ENCODE measurements at regions not wholly inside any gene's neighbourhood (a gene's known extent, or its start where the extent isn't known, plus 50 kb on each side); places are given as distances from the start of the nearest gene placed in this dataset.

- TF ChIP-seq POLR2A (IDR thresholded peaks at IDR 0.05; ENCODE audit: low read length) (no peak), GATA1 (IDR thresholded peaks at IDR 0.05; ENCODE audit: low read depth, low read length) (no peak)
Observed at GRCh38 chr5:58207076-58207475, 252.8 kb downstream of the PLK2 start.
